AG08396 (cell line): ENCODE measurements at regions not wholly inside any gene's neighbourhood (a gene's known extent, or its start where the extent isn't known, plus 50 kb on each side); places are given as distances from the start of the nearest gene placed in this dataset.

ENCODE experiments used
- DNase-seq: peaks from one replicate; pipeline ENCODE4 v3.0.0; 2012; ENCODE audit warnings: low spot score, mixed read lengths

DNA sequence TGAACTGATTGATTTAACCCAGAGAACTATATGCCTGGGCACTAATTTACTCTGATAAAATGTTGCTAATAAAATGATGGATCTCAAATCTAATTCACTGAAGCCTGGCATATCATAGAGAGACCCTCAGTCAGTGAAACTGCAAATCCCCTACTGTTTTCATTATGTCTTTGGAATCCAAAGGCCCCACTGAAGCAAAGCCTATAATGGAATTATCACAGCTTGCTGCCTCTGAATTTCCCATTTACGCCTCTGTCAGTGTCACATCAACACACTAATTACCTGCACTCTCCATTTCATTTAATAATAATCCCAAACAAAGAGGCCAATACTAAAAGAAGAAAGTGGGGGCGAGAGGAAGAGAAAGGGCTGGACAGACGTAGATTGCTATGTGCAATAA is 470.9 kb downstream of the MBD2 start:
- no peak for DNase-seq

DNA sequence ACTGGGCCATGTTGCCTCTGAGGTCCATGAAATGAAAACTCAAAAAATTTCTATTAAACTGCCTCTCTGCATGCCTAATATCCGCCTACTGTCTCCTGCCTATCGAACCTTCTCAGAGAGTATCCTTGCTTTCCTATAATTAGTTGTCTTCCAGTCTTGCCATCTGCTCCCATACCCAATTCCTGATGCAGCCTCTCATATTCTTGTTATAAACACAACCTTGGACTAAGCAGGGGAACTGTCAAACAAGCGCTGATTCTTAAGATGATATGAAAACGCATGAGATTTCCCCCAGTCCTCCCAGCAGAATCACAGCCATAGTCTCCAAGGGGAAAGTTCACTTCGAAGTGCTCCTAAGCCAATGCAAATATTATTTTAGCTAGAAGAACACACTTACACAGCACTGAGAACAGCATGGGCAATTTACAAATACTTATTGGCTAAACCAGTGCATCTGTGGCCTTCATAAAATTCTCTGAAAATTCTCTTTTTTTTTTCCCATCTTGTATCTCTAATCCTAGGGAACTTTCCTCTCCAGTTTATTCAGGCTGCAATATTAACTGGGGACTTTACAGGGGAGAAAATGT is 471.6 kb downstream of the MBD2 start:
- DNase-seq = no peak

DNA sequence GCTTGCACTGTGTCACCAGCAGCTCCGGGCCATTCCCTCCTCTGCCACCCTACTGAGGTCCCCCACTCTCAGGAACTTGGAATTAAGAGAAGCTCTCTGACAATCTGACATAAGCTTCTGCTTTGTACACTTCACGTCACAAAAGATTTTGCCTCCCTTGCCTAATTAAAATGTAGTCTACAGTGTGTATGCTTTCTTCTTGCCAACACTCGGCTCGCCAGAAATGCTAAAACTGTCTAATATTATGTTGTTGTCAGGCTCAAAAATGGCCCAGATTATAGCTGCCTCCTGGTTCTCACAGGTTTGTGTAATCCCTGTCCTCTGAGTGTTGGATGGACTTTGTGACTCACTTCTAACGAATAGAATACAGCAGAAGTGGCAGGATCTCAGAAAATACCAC is 474.7 kb downstream of the MBD2 start:
- DNase-seq = no peak

DNA sequence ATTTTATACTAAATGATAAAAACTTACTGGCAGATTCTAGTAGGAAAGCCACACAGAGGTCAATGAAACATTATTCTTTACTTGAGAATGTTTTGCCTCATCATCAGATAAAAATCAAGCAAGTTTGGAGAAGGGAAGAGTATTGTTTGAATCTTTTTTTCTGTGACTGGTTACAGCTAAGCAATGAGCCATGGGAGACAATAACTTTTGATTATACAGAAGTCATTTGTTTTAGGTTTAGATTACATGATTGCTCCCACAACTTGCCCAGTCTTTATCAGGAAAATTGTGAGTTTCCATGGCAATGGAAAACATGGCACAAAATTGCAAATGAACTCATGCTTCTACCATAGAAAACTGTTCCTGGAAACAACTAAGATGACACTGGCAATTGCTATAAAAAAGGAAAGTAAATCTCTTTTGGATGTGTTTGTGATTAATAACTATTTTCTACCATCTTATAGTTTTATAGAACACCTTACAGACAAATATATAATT is 476.8 kb downstream of the MBD2 start:
- DNase-seq = no peak

DNA sequence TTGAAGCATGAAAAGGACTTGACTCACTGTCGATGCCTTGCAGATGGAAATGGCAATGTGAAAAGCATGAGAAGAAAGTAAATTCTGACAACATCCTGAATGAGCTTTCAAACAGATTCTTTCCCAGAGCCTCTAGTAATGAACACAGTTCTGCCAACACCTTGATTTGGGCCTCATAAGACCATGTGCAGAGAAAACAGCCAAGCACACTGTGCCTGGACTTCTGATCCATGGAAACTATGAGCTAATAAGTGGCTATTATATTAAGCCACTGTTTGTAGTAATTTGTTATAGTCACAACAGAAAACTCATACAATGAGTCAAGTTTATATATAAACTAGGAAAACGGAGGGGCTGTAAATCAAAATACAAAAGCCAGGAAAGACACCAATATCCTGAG is 477.3 kb downstream of the MBD2 start:
- no peak for DNase-seq

DNA sequence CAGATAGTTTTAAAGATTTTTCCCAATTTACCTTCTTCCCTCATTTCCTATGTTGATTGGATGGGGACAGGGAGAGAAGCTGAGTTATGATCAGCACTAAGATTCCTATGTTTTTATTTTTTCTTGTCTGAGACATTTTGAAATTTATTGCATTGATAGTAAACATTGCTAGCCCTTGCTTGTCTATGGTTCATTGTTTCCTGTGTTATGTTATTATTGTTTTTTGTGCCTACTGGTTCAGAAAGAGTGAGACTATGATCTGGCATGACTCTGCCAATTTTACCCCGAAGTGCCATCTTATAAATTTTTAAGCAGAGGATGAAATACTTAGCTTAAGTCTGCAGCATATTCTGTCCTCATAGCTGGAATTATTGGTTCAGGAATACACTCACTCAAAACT is 478.5 kb downstream of the MBD2 start:
- no peak for DNase-seq

DNA sequence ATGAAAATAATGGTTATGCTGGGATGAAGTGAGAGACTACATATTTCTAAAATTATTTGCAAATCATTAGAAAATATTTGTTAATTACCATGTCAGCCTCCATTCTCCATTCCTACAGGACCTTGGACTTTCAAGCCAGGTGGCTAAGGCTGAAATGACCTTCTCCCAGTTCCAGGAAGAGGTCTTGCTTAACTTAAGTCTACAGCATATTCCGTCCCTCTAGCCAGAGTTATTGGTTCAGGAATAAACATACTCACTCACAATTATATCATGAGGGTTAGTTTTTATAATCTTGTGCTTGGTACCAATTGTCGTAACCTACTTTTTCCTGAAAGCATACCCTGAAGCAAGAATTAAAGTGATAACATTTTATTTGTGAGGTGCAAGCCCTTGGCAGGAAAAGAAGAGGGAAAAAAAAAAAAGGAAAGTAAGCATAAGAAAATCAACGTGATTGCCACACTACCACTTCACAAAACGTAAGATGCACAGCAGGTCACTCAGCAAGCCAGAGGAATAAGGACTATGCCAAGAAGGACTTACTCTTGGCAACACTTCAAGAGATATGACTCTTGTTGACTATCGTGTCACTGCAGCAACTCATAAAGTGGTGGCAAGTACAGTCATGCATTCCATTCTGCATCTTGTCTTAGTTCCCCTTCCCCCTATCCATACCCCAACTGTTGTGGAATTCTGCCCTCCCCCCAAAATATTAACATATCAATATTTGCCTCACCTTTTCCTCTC is 479.1 kb downstream of the MBD2 start:
- DNase-seq = no peak

DNA sequence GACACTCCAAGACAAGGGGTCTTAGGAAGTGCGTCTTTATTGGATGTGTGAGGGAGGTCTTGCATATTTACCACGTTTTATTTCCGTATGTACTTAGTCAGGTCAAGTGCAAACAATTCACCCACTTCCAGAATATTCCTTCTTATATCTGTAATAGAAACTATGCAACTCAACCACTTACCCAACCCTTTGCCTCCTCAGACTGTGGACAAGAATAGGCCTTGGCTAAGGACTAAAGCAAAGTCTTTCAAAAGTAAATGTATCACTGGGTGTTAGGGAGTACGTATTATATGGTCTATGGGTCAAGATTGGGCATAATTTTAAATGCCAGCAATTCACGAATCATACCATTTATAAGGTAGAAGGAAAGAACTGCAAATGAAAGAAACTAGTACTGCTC is 484.8 kb downstream of the MBD2 start:
- no peak for DNase-seq

DNA sequence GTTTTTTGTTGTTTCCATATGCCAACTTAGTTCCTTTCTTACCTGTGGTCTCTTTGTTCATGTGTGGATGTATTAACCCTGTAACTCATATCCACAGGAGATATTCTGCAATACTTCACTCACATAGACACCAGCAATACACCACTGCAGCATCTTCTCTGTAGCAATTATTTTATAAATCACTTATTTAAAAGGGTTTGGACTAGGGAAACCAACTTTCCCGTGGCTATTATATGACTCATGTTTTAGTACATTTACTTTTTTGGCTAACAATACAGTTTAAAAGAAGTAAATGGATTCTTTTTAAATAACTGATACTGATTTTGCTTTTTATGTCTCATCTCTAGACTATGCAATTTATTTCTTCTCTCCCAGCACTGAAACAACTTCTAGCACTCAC is 488.9 kb downstream of the MBD2 start:
- DNase-seq = no peak

DNA sequence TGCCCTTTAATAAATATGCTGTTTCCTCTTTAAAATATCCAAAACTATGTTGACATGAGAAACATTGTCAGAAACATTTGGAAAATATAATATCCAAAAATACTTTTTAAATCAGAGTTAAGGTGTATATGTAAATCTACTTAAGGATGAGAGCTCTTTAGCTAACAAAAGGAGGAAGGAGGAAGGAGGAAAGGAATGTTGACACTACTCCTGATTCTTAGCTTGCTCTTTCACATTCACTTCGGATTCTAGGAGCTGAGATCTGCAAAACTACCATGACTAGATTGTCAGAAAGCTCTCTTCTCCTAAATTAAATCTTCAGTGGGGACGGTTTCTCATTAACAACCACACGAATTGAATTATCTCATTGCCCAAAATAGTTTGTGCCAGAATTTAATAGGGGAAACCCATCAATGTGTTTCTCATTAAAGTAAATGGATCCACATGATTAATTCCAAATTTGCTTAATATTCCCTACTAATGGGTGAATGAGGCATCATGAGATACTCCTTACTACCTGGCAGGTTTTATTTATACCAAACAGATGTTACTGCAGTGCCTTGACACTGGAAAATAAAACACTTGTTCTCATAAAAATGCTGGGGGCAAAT is 509.1 kb downstream of the MBD2 start:
- no peak for DNase-seq

DNA sequence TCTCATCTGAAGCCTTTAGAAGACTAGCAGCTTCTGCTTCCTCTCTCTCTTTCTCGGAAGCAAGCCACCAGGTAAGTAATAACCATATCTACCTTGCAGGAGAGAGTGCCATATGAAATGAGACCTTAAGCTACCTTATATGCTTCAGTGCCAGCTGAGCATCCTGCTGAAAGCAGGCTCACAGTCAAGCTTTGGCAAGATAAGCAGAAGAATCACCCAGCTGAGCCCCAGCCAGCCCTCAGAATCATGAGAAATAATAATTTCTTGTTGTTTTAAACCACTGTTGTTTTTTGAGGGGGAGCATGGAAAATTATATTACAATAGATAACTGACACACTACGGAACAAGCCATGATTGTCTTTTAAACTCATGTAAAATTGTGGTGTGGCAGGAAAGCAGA is 514.4 kb downstream of the MBD2 start:
- no peak for DNase-seq

DNA sequence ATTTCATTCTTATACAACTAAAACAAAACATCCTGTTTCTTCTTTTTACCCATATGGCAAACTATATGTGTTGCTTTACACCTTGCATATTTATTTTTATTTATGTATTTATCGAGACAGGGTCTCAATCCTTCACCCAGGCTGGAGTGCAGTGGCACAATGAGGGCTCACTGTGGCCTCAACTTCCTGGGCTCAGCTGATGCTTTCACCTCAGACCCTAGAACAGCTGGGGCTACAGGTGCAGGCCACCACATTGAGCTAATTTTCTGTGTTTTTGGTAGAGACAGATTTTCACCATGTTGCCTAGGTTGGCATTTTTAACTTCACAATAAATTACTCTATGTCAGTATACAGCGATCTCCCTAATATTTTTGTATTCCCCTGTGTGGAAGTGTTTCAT is 522.0 kb downstream of the MBD2 start:
- DNase-seq = no peak

DNA sequence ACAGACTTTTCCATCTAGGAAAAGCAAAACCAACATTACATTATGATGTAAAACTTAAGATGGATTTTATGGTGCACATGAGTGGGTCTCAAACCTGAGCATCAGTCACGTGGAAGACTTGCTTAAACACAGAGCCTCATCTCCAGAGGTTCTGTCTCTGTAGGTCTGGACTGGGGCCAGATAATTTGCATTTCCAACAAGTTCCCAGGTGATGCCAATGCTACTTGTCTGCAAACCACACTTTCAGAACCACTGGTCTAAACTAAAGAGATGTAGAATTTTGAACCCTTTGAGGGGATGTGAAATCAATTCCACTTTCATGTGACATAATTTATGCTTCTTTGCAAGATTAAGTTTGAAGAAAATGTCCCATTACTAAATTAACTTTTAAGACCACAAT is 522.8 kb downstream of the MBD2 start:
- DNase-seq = no peak

DNA sequence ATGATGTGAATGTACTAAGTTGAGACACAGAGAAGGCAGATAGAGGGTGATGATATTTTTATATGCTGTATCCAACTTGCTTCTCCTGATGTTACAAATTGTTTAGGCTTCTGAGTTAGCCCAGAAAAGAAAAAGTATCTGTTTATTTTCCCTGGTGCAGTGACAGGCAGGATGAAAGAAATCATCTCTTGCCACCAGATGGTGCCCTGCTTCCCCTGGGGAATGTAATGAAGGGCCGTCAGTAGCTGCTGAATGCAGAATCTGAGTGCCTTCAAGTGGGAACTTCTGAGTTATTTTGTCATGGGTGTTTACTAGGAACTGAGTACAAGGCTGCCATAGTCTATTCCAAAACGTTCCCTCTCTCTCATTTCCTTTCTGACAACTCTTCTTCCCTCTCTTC is 525.6 kb downstream of the MBD2 start:
- no peak for DNase-seq

DNA sequence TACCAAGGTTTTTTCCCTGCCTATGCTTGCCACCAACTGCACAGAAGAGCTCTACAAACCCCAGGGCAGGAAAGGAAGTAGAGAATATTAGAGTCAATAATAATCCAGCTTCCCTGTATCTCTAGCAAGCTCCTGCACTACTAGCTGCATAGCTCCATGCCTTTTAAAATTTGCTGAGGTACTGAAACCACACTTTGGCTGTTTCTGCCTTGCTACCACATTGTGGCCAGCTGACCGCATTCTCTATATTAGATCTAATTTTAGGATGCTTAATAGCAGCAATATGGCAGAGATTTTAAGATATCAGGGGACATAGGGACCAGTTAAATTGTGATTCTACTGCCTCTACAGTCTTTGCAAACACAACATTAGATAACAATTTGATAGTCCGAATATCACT is 534.6 kb downstream of the MBD2 start:
- no peak for DNase-seq

DNA sequence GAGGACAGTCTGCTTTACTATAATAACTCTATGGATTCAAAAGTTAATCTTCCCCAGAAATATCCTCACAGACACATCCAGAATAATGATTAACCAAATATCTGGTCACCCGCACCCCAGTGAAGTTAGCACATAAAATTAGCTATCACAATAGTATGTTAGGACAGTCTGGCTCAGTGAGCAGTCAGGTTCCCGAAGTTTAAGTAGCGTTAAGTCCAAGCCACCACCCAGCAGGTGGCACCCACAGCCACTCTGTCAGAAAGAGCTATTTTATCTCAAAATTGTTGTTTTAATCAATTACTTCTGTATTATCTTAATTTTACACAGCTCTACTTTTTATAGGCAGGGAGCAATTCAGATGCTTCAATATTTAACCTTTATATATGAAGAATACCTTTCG is 537.5 kb downstream of the MBD2 start:
- DNase-seq = no peak

DNA sequence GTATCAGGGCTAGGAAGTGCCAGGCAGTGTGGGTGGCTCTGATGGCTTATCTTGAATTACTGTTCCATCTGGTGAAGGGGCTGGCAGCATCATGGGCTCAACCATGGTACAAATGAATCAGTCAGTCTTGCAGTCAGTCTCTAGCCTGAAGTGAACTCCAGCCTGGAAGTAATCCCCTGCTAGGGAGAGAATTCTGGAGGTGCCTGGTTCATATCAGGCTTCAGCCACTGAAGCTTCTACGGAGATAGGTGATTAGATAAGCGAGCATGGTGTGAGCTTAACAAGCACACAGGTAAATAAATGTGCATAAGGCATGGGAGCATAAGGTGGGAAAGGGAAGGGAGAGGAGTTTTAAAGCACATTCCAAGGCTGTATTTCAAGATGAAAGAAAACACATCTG is 541.7 kb downstream of the MBD2 start:
- DNase-seq = no peak

DNA sequence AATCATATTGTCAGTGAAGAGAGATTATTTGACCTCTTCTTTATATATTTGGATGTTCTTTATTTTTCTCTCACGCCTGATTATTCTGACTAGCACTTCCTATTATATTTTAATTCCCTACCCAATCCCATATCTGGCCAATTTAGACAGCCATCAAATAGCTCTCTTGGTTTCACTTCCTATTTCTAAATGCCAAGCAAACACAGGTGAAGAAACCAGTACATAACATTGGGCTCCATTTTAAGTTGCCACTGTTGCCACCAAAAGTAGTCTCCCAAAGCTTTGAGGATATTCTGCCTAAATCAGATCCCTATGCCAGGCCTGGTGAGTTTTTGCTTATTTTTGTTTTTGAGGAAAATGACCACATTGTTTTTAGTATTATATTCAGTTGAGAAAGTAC is 547.0 kb downstream of the MBD2 start:
- no peak for DNase-seq

DNA sequence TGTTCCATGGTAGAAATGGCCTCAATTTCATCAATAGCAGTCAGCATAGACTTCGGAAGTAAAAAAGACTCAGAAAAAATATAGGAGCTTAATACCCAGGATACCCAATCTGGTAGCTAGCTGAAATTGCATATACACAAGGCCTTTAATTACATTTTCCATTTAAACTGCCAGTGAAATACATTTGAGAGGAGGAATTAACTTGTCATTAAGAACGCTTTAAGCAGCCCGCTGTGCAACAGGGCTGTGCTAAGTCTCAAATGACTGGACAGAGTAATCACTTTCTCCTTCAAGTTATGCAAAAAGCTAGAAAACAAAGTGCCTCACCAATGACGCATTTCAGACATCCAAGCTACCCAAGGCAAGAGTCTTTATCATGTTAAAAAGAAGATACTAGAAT is 558.8 kb downstream of the MBD2 start:
- DNase-seq = no peak

DNA sequence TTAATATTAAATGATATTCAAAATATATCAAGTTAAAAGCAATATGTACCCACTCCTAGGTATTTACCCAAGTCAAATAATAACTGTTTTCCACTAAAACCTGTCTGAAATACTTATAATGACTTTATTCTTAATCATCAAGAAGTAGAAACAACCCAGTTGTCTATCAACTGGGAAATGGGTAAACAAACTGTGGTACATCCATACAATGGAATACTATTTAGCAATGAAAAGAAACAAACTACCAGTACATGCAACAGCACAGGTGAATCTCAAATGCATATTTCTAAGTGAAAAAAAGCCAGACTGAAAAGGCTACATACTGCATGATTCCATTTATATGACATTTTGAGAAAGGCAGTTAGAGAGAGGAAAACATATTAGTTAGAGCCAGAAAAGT is 559.9 kb downstream of the MBD2 start:
- DNase-seq = no peak

DNA sequence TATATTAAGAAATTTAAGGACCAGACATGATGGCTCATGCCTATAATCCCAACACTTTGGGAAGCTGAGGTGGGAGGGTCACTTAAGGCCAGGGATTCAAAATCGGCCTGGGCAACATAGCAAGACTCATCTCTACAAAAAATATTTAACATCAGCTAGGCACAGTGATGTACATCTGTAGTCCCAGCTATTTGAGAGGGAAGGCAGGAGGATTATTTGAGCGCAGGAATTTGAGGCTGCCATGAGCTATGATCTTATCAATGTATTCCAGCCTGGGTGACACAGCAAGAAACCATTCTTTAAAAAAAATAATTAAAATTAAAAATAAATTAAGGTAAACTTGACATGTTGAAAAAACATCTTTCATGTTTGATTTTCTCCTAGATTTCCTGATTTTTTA is 564.2 kb downstream of the MBD2 start:
- no peak for DNase-seq

DNA sequence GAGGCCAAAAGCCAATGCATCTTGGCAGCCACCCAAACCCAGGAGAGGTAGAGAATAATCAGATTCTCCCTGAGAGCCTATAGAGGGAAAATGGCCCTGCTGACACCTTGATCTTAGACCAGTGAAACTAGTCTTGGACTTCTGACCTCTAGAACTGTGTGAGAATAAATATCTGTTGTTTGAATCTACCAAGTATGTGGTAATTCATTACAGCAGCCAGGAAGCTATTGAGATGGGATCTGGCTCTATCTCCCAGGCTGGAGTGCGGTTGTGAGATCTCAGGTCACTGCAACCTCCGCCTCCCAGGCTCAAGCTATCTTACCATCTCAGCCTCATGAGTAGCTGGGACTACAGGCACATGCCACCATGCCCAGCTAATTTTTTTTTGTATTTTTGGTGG is 567.2 kb downstream of the MBD2 start:
- DNase-seq = no peak

DNA sequence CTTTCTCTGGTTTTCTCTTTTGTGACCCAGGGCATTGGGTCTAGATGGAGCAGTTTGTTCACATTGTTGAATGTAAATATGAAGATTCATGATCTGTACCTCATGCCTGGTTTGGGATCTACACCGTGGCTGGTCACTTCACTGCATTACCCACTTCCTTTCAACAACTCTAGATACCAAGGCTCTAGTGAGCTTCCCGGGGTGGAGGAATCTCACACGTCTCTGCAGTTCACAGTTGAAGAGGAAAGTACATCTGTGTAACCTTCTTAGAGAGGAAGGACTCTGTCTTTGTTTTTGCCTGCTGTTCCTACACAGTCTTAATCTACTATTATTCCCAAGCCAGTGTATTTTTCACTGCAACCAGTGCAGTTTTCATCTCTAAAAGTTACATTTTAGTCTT is 574.8 kb downstream of the MBD2 start:
- no peak for DNase-seq
